Aorta (tissue), 5 donors: ENCODE measurements at regions not wholly inside any gene's neighbourhood (a gene's known extent, or its start where the extent isn't known, plus 50 kb on each side); places are given as distances from the start of the nearest gene placed in this dataset.
"Not testable (repeated sequence)": the region's sequence is repeated elsewhere in the genome, so short reads cannot be mapped to it uniquely, and the experiment has no call there.

ENCODE experiments used
- ATAC-seq: fragments of 200-7000 bp; cut with Tn5 transposase; one replicate; pipeline ENCODE4 v1.9.1; 2022; ENCODE audit warnings: moderate library complexity; ENCODE audit not compliant: low FRiP score
- DNase-seq, 2 donors: peaks; one replicate each; pipeline ENCODE4 v3.0.0-alpha.2; 2020
- H3K27ac ChIP-seq, 2 donors: one replicate each; pipeline ENCODE4 v1.5.1; 2013; ENCODE audit warnings: low read length in 2 of 2, mild to moderate bottlenecking in 2 of 2, moderate library complexity in 2 of 2, control low read depth in 1 of 2, inconsistent platforms in 1 of 2, low read depth in 1 of 2
- H3K27me3 ChIP-seq, 2 donors: one replicate each; pipeline ENCODE4 v1.6.1; 2013; ENCODE audit warnings: control low read depth in 1 of 2, low read length in 1 of 2, mild to moderate bottlenecking in 1 of 2, moderate library complexity in 1 of 2; ENCODE audit not compliant: insufficient read depth in 2 of 2, control insufficient read depth in 1 of 2
- H3K36me3 ChIP-seq, 2 donors: one replicate each; pipeline ENCODE4 v1.6.1; 2013; ENCODE audit warnings: control low read depth in 1 of 2, low read length in 1 of 2, mild to moderate bottlenecking in 1 of 2; ENCODE audit not compliant: insufficient read depth in 2 of 2, control insufficient read depth in 1 of 2
- H3K4me1 ChIP-seq, 2 donors: one replicate each; pipeline ENCODE4 v1.6.1; 2013; ENCODE audit warnings: low read length in 2 of 2, control low read depth in 1 of 2, mild to moderate bottlenecking in 1 of 2, moderate library complexity in 1 of 2; ENCODE audit not compliant: insufficient read depth in 2 of 2, control insufficient read depth in 1 of 2
- H3K4me3 ChIP-seq, 2 donors: one replicate each; pipeline ENCODE4 v1.5.1; 2013; ENCODE audit warnings: low read length in 2 of 2, control low read depth in 1 of 2, mild to moderate bottlenecking in 1 of 2
- H3K9me3 ChIP-seq: one replicate; pipeline ENCODE4 v1.6.1; 2013; ENCODE audit warnings: mild to moderate bottlenecking, low read length; ENCODE audit not compliant: control insufficient read depth
- WGBS, 2 donors: extraction: QIAGEN DNeasy Blood & Tissue Kit; methylation state at CpG; one replicate each; pipeline ENCODE4 v1.1.7; 2013; 5-methylcytosine and 5-hydroxymethylcytosine counted together
- intact Hi-C, 2 donors: fragments of 100-400 bp; cut with DNase I; formaldehyde crosslinking; loops; one replicate each; pipeline versions ENCODE4 v1.14.2 to v1.15.0; 2022
- donor health status: healthy with polysubstance abuse.
- donor health status: Bipolar disorder and iron deficiency.
- donor health status: DM: no; HTN: no; CAD: no.
- donor health status: DM: no; HTN: no; CAD: no.
- donor health status: DM: yes; HTN: yes; CAD: no.

- H3K9me3 ChIP-seq, DNase-seq, H3K4me3 ChIP-seq, H3K27me3 ChIP-seq, H3K4me1 ChIP-seq, H3K36me3 ChIP-seq, ATAC-seq, H3K27ac ChIP-seq, intact Hi-C loops: not testable (repeated sequence)
- 81 to 95% methylated on average over 1 of the region's 1 CpG for WGBS, 2 donors
These were observed 128.5 kb upstream of the UFM1 start for GRCh38 chr13:38221120-38221519.

- H3K27ac ChIP-seq, result no peak overlapping the region
- ATAC-seq (no peak), DNase-seq (no peak)
- H3K27me3 ChIP-seq, result no peaks in the 10 kb centered on the region
- H3K36me3 ChIP-seq, result no peaks in the 10 kb centered on the region
- intact Hi-C loops, result no loop called here
- WGBS, 2 donors, result 79 to 84% methylated on average over 2 of the region's 2 CpGs
- H3K4me1 ChIP-seq, result no peaks in the 10 kb centered on the region
- H3K9me3 ChIP-seq, result no peaks in the 10 kb centered on the region
- H3K4me3 ChIP-seq, result no peak overlapping the region
These were observed 133.5 kb upstream of the UFM1 start for GRCh38 chr13:38216181-38216580.

- H3K4me1 ChIP-seq, result no peaks in the 10 kb centered on the region
- WGBS, 2 donors, result 80 to 87% methylated on average over 1 of the region's 1 CpG
- ATAC-seq (no peak), DNase-seq (no peak)
- no peaks in the 10 kb centered on the region for H3K9me3 ChIP-seq
- no peak overlapping the region for H3K4me3 ChIP-seq
- intact Hi-C loops, result no loop called here
- no peaks in the 10 kb centered on the region for H3K36me3 ChIP-seq
- H3K27me3 ChIP-seq, result no peaks in the 10 kb centered on the region
- no peak overlapping the region for H3K27ac ChIP-seq
These were observed 136.3 kb upstream of the UFM1 start for GRCh38 chr13:38213314-38213713.

GRCh38 chr13:38210928-38211596 lies 138.6 kb upstream of the UFM1 start:
- ATAC-seq, result no peak
- Histone ChIP-seq H3K27me3 (no peaks in the 10 kb centered on the region), H3K27ac (no peak overlapping the region), H3K4me1 (no peaks in the 10 kb centered on the region), H3K36me3 (no peaks in the 10 kb centered on the region), H3K9me3 (no peaks in the 10 kb centered on the region), H3K4me3 (no peak overlapping the region)
- intact Hi-C loops, result no loop called here
- DNase-seq, result no peak
- 47 to 68% methylated on average over 3 of the region's 3 CpGs for WGBS, 2 donors

GRCh38 chr13:38204556-38204955 lies 145.1 kb upstream of the UFM1 start:
- DNase-seq (no peak), ATAC-seq (no peak)

GRCh38 chr13:38202740-38203139 lies 146.9 kb upstream of the UFM1 start:
- ATAC-seq, result no peak
- H3K4me1 ChIP-seq, result no peaks in the 10 kb centered on the region
- H3K4me3 ChIP-seq, result no peak overlapping the region
- no peak overlapping the region for H3K27ac ChIP-seq
- intact Hi-C loops, result no loop called here
- no peaks in the 10 kb centered on the region for H3K36me3 ChIP-seq
- DNase-seq, result no peak
- H3K9me3 ChIP-seq, result no peaks in the 10 kb centered on the region
- 71 to 79% methylated on average over 4 of the region's 4 CpGs for WGBS, 2 donors
- H3K27me3 ChIP-seq, result no peaks in the 10 kb centered on the region

More at GRCh38 chr13:38204556-38204955, 145.1 kb upstream of the UFM1 start:
- intact Hi-C loops, result no loop called here
- H3K36me3 ChIP-seq, result no peaks in the 10 kb centered on the region
- no peaks in the 10 kb centered on the region for H3K4me1 ChIP-seq
- no peak overlapping the region for H3K4me3 ChIP-seq
- H3K9me3 ChIP-seq, result no peaks in the 10 kb centered on the region
- H3K27ac ChIP-seq, result no peak overlapping the region
- H3K27me3 ChIP-seq, result no peaks in the 10 kb centered on the region

GRCh38 chr13:38191016-38191415 lies 158.6 kb upstream of the UFM1 start:
- Histone ChIP-seq H3K9me3 (no peaks in the 10 kb centered on the region), H3K27ac (no peak overlapping the region), H3K36me3 (no peaks in the 10 kb centered on the region), H3K4me1 (no peaks in the 10 kb centered on the region), H3K27me3 (no peaks in the 10 kb centered on the region), H3K4me3 (no peak overlapping the region)
- WGBS, 2 donors, result 72 to 83% methylated on average over 3 of the region's 3 CpGs
- DNase-seq (no peak), ATAC-seq (no peak)
- intact Hi-C loops, result no loop called here

GRCh38 chr13:38180670-38181069 lies 169.0 kb upstream of the UFM1 start:
- Histone ChIP-seq H3K9me3 (no peaks in the 10 kb centered on the region), H3K36me3 (no peaks in the 10 kb centered on the region), H3K27ac (no peak overlapping the region), H3K4me1 (no peaks in the 10 kb centered on the region), H3K4me3 (no peak overlapping the region), H3K27me3 (no peaks in the 10 kb centered on the region)
- DNase-seq, result no peak
- no peak for ATAC-seq
- 85 to 93% methylated on average over 1 of the region's 1 CpG for WGBS, 2 donors
- intact Hi-C loops, result no loop called here

- intact Hi-C loops, result no loop called here
- Histone ChIP-seq H3K4me3 (no peak overlapping the region), H3K9me3 (no peaks in the 10 kb centered on the region), H3K27me3 (no peaks in the 10 kb centered on the region), H3K4me1 (no peaks in the 10 kb centered on the region), H3K27ac (no peak overlapping the region), H3K36me3 (no peaks in the 10 kb centered on the region)
- no peak for ATAC-seq
- DNase-seq, result no peak
- 50% methylated on average over 1 of the region's 1 CpG for WGBS, 2 donors
These were observed 169.5 kb upstream of the UFM1 start for GRCh38 chr13:38180126-38180525.
